Stimulated activated naive CD8-positive, alpha-beta T cell treated with anti-CD3 and anti-CD28 coated beads, Interleukin-15, amount 100 ng/mL, for 72 hours (primary cell): ENCODE measurements at regions not wholly inside any gene's neighbourhood (a gene's known extent, or its start where the extent isn't known, plus 50 kb on each side); places are given as distances from the start of the nearest gene placed in this dataset.

Experiments used
- ATAC-seq: fragments of 150-1000 bp; cut with Tn5 transposase; 2 replicates; pipeline ENCODE4 v1.10.0; 2021; ENCODE audit warnings: mild to moderate bottlenecking, moderate library complexity
- DNase-seq, 2 donors: peaks; one replicate each; pipeline ENCODE4 v3.0.0; 2021 to 2022
- H3K27ac Mint-ChIP-seq, 2 donors: one replicate each; pipeline ENCODE4 v1.8.0; 2022; ENCODE audit warnings: mild to moderate bottlenecking in 2 of 2, mixed read lengths in 2 of 2, moderate library complexity in 2 of 2
- H3K27me3 Mint-ChIP-seq: one replicate; pipeline ENCODE4 v1.8.0; 2022; ENCODE audit warnings: mixed read lengths
- H3K4me1 Mint-ChIP-seq: one replicate; pipeline ENCODE4 v1.8.0; 2022; ENCODE audit warnings: mild to moderate bottlenecking, mixed read lengths
- H3K4me3 Mint-ChIP-seq, 2 donors: one replicate each; pipeline ENCODE4 v1.8.0; 2022; ENCODE audit warnings: mild to moderate bottlenecking in 2 of 2, mixed read lengths in 2 of 2, moderate library complexity in 1 of 2
- H3K9me3 Mint-ChIP-seq, 2 donors: one replicate each; pipeline ENCODE4 v1.8.0; 2022; ENCODE audit warnings: mixed read lengths in 2 of 2

GRCh38 chr1:218693599-218693998, 348.5 kb downstream of the TGFB2 start:
- H3K27me3 Mint-ChIP-seq: no peaks in the 10 kb centered on the region
- no peak overlapping the region for H3K27ac Mint-ChIP-seq
- H3K4me3 Mint-ChIP-seq: no peak overlapping the region
- ATAC-seq: no peak
- H3K4me1 Mint-ChIP-seq: no peaks in the 10 kb centered on the region
- DNase-seq: no peak
- no peaks in the 10 kb centered on the region for H3K9me3 Mint-ChIP-seq

DNA sequence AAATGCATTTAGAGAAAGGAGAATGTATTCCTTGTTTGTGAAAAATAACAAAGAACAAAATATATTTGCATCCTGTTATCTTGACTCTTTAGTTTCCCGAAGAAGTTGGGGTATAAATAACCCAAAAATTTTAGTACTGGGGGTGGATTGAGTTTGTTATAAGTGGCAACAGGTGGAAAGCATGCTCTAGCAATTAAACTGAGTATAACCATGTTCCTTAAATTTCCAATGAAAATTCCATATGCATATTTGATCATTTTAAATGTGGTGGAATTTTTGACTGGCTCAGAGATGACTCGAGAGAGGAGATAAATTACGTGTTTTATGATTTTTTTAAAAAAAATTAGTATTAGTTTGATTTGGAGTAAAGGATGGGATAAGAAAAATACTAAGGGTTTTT, 348.9 kb downstream of the TGFB2 start:
- H3K27me3 Mint-ChIP-seq: no peaks in the 10 kb centered on the region
- no peak for ATAC-seq
- no peak overlapping the region for H3K4me3 Mint-ChIP-seq
- no peak for DNase-seq
- H3K9me3 Mint-ChIP-seq: no peaks in the 10 kb centered on the region
- H3K4me1 Mint-ChIP-seq: no peaks in the 10 kb centered on the region
- H3K27ac Mint-ChIP-seq: no peak overlapping the region

DNA sequence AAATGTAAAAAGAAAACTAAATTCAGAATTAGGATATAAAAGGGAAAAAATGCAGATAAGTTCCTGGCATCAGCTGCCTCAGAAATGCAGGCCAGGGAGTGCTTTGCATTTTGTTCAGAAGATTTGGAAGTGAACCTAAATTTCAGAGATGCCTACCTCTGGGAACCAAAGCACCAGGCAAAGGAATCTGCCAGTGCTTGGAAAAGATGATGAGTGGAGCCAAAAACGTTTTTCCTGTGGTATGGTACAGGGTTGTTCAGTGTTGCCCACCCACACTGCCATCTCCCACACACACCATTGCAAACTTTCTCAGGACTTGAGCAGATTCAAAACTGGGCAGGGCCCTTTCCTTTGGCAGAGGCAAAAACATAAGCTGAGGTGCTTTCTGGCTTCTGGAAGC, 349.5 kb downstream of the TGFB2 start:
- Mint-ChIP-seq H3K4me3 (no peak overlapping the region), H3K27ac (no peak overlapping the region), H3K4me1 (no peaks in the 10 kb centered on the region), H3K9me3 (no peaks in the 10 kb centered on the region), H3K27me3 (no peaks in the 10 kb centered on the region)
- no peak for ATAC-seq
- no peak for DNase-seq

DNA sequence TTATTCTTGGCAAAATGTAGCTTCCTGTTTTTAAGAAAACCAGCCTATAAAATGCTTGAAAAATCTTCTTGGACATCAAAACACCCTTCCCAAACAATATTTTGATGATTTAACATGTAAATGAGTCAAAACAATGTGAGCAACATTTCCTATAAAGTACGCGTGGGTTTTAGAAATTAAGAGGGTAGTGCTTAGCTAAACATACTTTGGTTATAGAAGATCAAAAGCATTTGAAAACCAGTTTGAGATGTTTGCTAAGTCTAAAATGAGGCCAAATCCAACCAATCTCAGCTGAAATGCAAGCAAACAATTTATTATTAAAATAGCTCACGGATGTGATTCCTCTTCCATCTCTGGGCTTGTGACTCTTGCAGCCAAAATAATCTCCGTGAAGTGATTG, 350.4 kb downstream of the TGFB2 start:
- H3K9me3 Mint-ChIP-seq: no peaks in the 10 kb centered on the region
- no peak overlapping the region for H3K4me3 Mint-ChIP-seq
- ATAC-seq (no peak), DNase-seq (no peak)
- H3K27me3 Mint-ChIP-seq: no peaks in the 10 kb centered on the region
- H3K4me1 Mint-ChIP-seq: no peaks in the 10 kb centered on the region
- no peak overlapping the region for H3K27ac Mint-ChIP-seq

DNA sequence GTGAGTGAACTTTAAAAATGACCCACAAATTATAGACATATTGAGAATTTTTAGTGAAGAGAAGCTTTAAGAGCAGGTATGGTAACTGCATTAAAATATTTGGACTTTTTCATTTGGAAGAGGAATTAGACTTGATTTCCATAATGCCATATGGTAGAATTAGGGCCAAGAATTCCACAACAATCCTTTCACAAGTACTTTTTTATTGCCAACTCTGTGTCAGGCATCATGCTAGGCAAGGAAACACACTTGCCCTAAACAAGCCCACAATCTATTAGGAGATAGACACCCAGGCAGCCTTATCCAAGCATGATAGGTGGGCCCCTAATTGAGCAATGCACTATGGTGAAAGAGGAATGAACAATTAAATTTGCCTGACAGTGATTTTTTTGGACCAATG, 353.0 kb downstream of the TGFB2 start:
- no peaks in the 10 kb centered on the region for H3K4me1 Mint-ChIP-seq
- DNase-seq: no peak
- no peak overlapping the region for H3K27ac Mint-ChIP-seq
- ATAC-seq: no peak
- no peak overlapping the region for H3K4me3 Mint-ChIP-seq
- peaks cover 0 to 7% of the 10 kb centered on the region in 2 donors for H3K9me3 Mint-ChIP-seq
- H3K27me3 Mint-ChIP-seq: peaks cover 5% of the 10 kb centered on the region

GRCh38 chr1:218699421-218699820, 354.3 kb downstream of the TGFB2 start:
- H3K4me1 Mint-ChIP-seq: no peaks in the 10 kb centered on the region
- ATAC-seq: no peak
- peaks cover 5% of the 10 kb centered on the region for H3K27me3 Mint-ChIP-seq
- H3K27ac Mint-ChIP-seq: no peak overlapping the region
- DNase-seq: no peak
- no peak overlapping the region for H3K4me3 Mint-ChIP-seq
- H3K9me3 Mint-ChIP-seq: peaks cover 0 to 7% of the 10 kb centered on the region in 2 donors

DNA sequence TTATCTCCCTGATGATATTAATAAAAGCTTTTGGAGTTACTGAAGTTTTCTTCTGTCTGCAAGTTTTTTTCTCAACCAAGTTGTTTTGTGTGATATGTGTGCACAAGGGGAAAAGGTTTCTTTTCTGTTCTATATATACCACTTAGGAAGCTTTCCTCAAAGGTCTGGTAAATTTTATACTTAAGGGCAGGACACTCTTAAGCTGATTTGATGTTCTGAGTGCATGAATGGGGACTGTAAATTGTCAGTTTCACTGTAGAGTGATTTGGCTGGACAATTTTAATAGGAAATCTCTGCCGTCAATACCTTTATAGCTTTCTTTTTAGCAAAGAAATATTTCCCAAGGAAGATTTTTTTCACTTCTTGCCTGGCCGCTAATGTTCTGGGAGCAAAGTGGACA, 354.7 kb downstream of the TGFB2 start:
- H3K27me3 Mint-ChIP-seq: peaks cover 5% of the 10 kb centered on the region
- H3K4me3 Mint-ChIP-seq: no peak overlapping the region
- DNase-seq (no peak), ATAC-seq (no peak)
- H3K27ac Mint-ChIP-seq: no peak overlapping the region
- H3K4me1 Mint-ChIP-seq: no peaks in the 10 kb centered on the region
- H3K9me3 Mint-ChIP-seq: peaks cover 0 to 7% of the 10 kb centered on the region in 2 donors

DNA sequence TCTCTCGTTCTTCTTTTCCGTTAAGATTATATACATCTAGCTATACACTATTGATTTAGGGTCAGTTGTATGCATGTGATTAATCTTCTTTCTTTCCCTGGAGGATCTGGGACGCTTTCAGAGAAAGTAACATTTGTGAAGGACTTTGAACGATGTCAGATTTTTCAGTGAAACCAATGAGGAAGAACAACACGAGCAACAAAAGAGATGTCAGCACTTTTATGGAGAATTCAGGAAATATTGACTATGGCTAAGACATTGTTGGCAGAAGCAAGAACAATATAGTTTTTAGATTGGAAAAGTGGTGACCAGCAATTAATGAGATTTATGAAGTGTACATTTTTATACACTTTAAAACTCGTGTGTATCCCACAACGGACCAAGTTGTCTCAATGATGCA, 355.5 kb downstream of the TGFB2 start:
- Mint-ChIP-seq H3K9me3 (peaks cover 0 to 7% of the 10 kb centered on the region in 2 donors), H3K4me1 (no peaks in the 10 kb centered on the region), H3K27ac (no peak overlapping the region), H3K4me3 (no peak overlapping the region), H3K27me3 (peaks cover 5% of the 10 kb centered on the region)
- no peak for DNase-seq
- no peak for ATAC-seq

GRCh38 chr1:218701131-218701530, 356.0 kb downstream of the TGFB2 start:
- no peak for ATAC-seq
- Mint-ChIP-seq H3K9me3 (peaks cover 0 to 7% of the 10 kb centered on the region in 2 donors), H3K4me3 (no peak overlapping the region), H3K27ac (no peak overlapping the region), H3K4me1 (no peaks in the 10 kb centered on the region), H3K27me3 (peaks cover 5% of the 10 kb centered on the region)
- DNase-seq: no peak

- ATAC-seq: no peak
- H3K27me3 Mint-ChIP-seq: peaks cover 5% of the 10 kb centered on the region
- H3K4me3 Mint-ChIP-seq: no peak overlapping the region
- H3K4me1 Mint-ChIP-seq: no peaks in the 10 kb centered on the region
- DNase-seq: no peak
- H3K27ac Mint-ChIP-seq: no peak overlapping the region
- H3K9me3 Mint-ChIP-seq: peaks cover 0 to 7% of the 10 kb centered on the region in 2 donors
Measured at GRCh38 chr1:218702775-218703174, 357.6 kb downstream of the TGFB2 start.

GRCh38 chr1:218703836-218704235, 358.7 kb downstream of the TGFB2 start:
- Mint-ChIP-seq H3K9me3 (peaks cover 0 to 7% of the 10 kb centered on the region in 2 donors), H3K27ac (no peak overlapping the region), H3K4me1 (no peaks in the 10 kb centered on the region), H3K4me3 (no peak overlapping the region), H3K27me3 (peaks cover 5% of the 10 kb centered on the region)
- no peak for DNase-seq
- no peak for ATAC-seq

DNA sequence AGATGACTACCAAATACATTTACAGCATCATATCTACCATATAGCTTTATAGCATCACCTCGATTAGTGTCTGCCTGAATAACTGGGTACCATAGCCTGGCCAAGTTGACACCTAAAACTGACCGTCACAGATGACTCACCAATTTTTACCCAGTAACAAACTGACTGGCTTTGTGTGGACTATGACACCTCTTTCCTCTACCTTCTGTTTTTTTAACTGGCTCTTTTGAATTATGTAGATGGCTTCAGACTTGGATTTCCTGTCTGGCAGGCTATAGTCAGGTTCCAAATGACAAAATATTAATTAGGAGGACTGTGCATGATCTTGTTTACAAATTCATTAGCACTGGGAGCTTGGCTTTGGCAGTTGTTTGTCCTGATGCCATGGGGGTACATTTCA, 360.3 kb downstream of the TGFB2 start:
- no peaks in the 10 kb centered on the region for H3K4me1 Mint-ChIP-seq

GRCh38 chr1:218705911-218706893, 361.1 kb downstream of the TGFB2 start:
- Mint-ChIP-seq H3K4me1 (no peaks in the 10 kb centered on the region), H3K4me3 (no peak overlapping the region), H3K27me3 (no peaks in the 10 kb centered on the region), H3K27ac (no peak overlapping the region), H3K9me3 (peaks cover 0 to 7% of the 10 kb centered on the region in 2 donors)
- DNase-seq (no peak), ATAC-seq (no peak)

More for the DNA sequence above, 360.3 kb downstream of the TGFB2 start:
- ATAC-seq: no peak
- peak overlapping the region in 1 of 2 donors; percentile 20 for H3K27ac Mint-ChIP-seq
- no peak overlapping the region for H3K4me3 Mint-ChIP-seq
- peaks cover 5% of the 10 kb centered on the region for H3K27me3 Mint-ChIP-seq
- DNase-seq: no peak
- peaks cover 0 to 7% of the 10 kb centered on the region in 2 donors for H3K9me3 Mint-ChIP-seq

DNA sequence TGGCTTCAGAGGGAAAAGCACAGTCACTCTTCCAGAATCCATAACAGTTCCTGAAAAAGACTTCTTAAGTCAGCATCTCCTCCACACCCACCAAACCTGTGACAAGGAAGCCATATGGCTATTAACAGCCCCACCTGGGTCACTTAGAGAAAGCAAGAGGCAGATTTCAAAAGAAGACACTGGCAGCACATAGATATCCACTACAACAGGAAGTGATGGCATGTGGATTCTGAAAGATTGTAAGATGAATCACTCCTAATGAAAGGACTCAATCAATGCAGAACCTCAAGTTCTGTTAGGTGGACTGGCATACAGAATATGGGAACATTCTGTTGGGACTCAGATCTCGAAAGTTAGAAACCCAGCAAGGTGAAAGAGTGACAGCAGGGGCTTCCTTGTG, 365.9 kb downstream of the TGFB2 start:
- H3K27ac Mint-ChIP-seq: peak overlapping the region in 1 of 2 donors; percentile 40
- no peaks in the 10 kb centered on the region for H3K4me1 Mint-ChIP-seq
- no peaks in the 10 kb centered on the region for H3K9me3 Mint-ChIP-seq
- no peaks in the 10 kb centered on the region for H3K27me3 Mint-ChIP-seq
- ATAC-seq: no peak
- no peak for DNase-seq
- H3K4me3 Mint-ChIP-seq: no peak overlapping the region

- ATAC-seq (no peak), DNase-seq (no peak)
- H3K4me1 Mint-ChIP-seq: no peaks in the 10 kb centered on the region
- H3K4me3 Mint-ChIP-seq: no peak overlapping the region
- H3K27ac Mint-ChIP-seq: no peak overlapping the region
- H3K9me3 Mint-ChIP-seq: peaks cover 0 to 8% of the 10 kb centered on the region in 2 donors
- no peaks in the 10 kb centered on the region for H3K27me3 Mint-ChIP-seq
Measured at GRCh38 chr1:218711884-218712674, 366.9 kb downstream of the TGFB2 start.

DNA sequence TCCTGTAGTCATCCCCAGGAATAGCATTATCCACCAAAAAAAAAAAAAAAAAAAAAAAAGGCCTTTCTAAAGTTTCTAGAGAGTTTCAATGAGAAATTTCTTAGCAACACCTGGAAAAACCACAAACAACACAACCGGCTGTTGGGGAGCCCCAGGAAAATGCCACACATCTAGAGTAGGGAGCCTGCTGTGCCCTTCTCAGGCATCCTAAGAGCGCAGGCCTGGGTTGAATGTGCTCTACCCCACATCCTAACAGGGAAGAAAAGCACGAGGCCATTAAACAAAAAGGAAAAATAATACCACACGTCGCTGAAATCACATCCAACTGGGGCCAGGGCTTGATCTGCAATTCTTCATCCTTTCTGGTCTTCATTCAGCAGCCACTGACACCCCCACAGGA, 367.5 kb downstream of the TGFB2 start:
- no peaks in the 10 kb centered on the region for H3K27me3 Mint-ChIP-seq
- H3K27ac Mint-ChIP-seq: no peak overlapping the region
- ATAC-seq (no peak), DNase-seq (no peak)
- no peak overlapping the region for H3K4me3 Mint-ChIP-seq
- no peaks in the 10 kb centered on the region for H3K4me1 Mint-ChIP-seq
- H3K9me3 Mint-ChIP-seq: peaks cover 0 to 8% of the 10 kb centered on the region in 2 donors
